ENCODE measurements at regions not wholly inside any gene's neighbourhood (a gene's known extent, or its start where the extent isn't known, plus 50 kb on each side); places are given as distances from the start of the nearest gene placed in this dataset.
"Not testable (repeated sequence)": the region's sequence is repeated elsewhere in the genome, so short reads cannot be mapped to it uniquely, and the experiment has no call there.

- H3K27me3 ChIP-seq (ENCODE audit: control insufficient read depth, insufficient read depth, low read length); H3K9me3 ChIP-seq (ENCODE audit: control insufficient read depth, insufficient read depth, low read length); H3K18ac ChIP-seq (ENCODE audit: low read depth, low read length); H2BK120ac ChIP-seq (ENCODE audit: low read depth, low read length); H3K23ac ChIP-seq (ENCODE audit: low read depth, low read length); H3K56ac ChIP-seq (ENCODE audit: extremely low read depth, insufficient read depth, low read length); H2BK20ac ChIP-seq (ENCODE audit: low read depth, low read length); H4K91ac ChIP-seq (ENCODE audit: insufficient read depth, low read depth, low read length); H3K9ac ChIP-seq (ENCODE audit: low read depth, low read length); H2BK5ac ChIP-seq (ENCODE audit: low read depth, low read length, poor library complexity, severe bottlenecking); H2AK9ac ChIP-seq (replicated peaks; ENCODE audit: low read depth, low read length, poor library complexity); DNase-seq; BruUV-seq (replicated peaks); CTCF ChIA-PET; H4K20me1 ChIP-seq (ENCODE audit: insufficient read depth, low read length); H3K4me1 ChIP-seq (ENCODE audit: control insufficient read depth, insufficient read depth, low read length); H4K8ac ChIP-seq (ENCODE audit: low read depth in 2 of 2, low read length in 2 of 2); H3K4ac ChIP-seq (ENCODE audit: low read depth, low read length); H3K9me1 ChIP-seq (ENCODE audit: insufficient read depth, low read length); H3K27ac ChIP-seq (ENCODE audit: insufficient read depth, low read length); H2AK5ac ChIP-seq (ENCODE audit: low read depth, low read length); H4K5ac ChIP-seq (ENCODE audit: low read depth, low read length); H3K36me3 ChIP-seq (ENCODE audit: control insufficient read depth, insufficient read depth, low read length); intact Hi-C loops (cut with micrococcal nuclease); H3K14ac ChIP-seq (replicated peaks; ENCODE audit: low read depth, low read length); H2AFZ ChIP-seq (replicated peaks; ENCODE audit: low read length, poor library complexity); in situ Hi-C loops (cut with MboI; ENCODE audit: low sequenced_read_pairs); H3K4me2 ChIP-seq (ENCODE audit: low read depth, low read length); H3K79me1 ChIP-seq (ENCODE audit: low read depth in 1 of 2, low read length in 2 of 2); dilution Hi-C loops (cut with HindIII; ENCODE audit: low sequenced_read_pairs, unreplicated experiment); H2BK15ac ChIP-seq (ENCODE audit: low read depth, low read length); ATAC-seq (ENCODE audit: low read depth); POLR2A ChIA-PET (ENCODE audit: unreplicated experiment); H3K4me3 ChIP-seq (ENCODE audit: insufficient read depth, low read depth, low read length): not testable (repeated sequence)
- WGBS, 2 experiments (ENCODE audit: extremely low coverage in 2 of 2, insufficient read length in 1 of 2), result no CpG with 5 or more reads among the region's 6 CpGs
Observed at GRCh38 chr1:146396242-146396641, 167.4 kb upstream of the NOTCH2NLA start.

GRCh38 chr1:146393796-146394195 is 165.0 kb upstream of the NOTCH2NLA start:
- H3K18ac ChIP-seq (ENCODE audit: low read depth, low read length); in situ Hi-C loops (cut with MboI; ENCODE audit: low sequenced_read_pairs); intact Hi-C loops (cut with micrococcal nuclease); BruUV-seq (replicated peaks); H3K79me1 ChIP-seq (ENCODE audit: low read depth in 1 of 2, low read length in 2 of 2); H3K4me1 ChIP-seq (ENCODE audit: control insufficient read depth, insufficient read depth, low read length); H3K4ac ChIP-seq (ENCODE audit: low read depth, low read length); H3K27ac ChIP-seq (ENCODE audit: insufficient read depth, low read length); H3K14ac ChIP-seq (replicated peaks; ENCODE audit: low read depth, low read length); H3K9me1 ChIP-seq (ENCODE audit: insufficient read depth, low read length); H2AFZ ChIP-seq (replicated peaks; ENCODE audit: low read length, poor library complexity); H4K8ac ChIP-seq (ENCODE audit: low read depth in 2 of 2, low read length in 2 of 2); CTCF ChIA-PET; ATAC-seq (ENCODE audit: low read depth); H2BK15ac ChIP-seq (ENCODE audit: low read depth, low read length); H3K27me3 ChIP-seq (ENCODE audit: control insufficient read depth, insufficient read depth, low read length); H4K20me1 ChIP-seq (ENCODE audit: insufficient read depth, low read length); H2BK5ac ChIP-seq (ENCODE audit: low read depth, low read length, poor library complexity, severe bottlenecking); POLR2A ChIA-PET (ENCODE audit: unreplicated experiment); H3K4me3 ChIP-seq (ENCODE audit: insufficient read depth, low read depth, low read length); H2AK5ac ChIP-seq (ENCODE audit: low read depth, low read length); H3K4me2 ChIP-seq (ENCODE audit: low read depth, low read length); H3K36me3 ChIP-seq (ENCODE audit: control insufficient read depth, insufficient read depth, low read length); H4K5ac ChIP-seq (ENCODE audit: low read depth, low read length); H2BK20ac ChIP-seq (ENCODE audit: low read depth, low read length); H3K23ac ChIP-seq (ENCODE audit: low read depth, low read length); H4K91ac ChIP-seq (ENCODE audit: insufficient read depth, low read depth, low read length); H3K56ac ChIP-seq (ENCODE audit: extremely low read depth, insufficient read depth, low read length); H2BK120ac ChIP-seq (ENCODE audit: low read depth, low read length); H3K9me3 ChIP-seq (ENCODE audit: control insufficient read depth, insufficient read depth, low read length); H2AK9ac ChIP-seq (replicated peaks; ENCODE audit: low read depth, low read length, poor library complexity); H3K9ac ChIP-seq (ENCODE audit: low read depth, low read length); dilution Hi-C loops (cut with HindIII; ENCODE audit: low sequenced_read_pairs, unreplicated experiment); DNase-seq: not testable (repeated sequence)
- no CpG with 5 or more reads among the region's 23 CpGs for WGBS, 2 experiments (ENCODE audit: extremely low coverage in 2 of 2, insufficient read length in 1 of 2)
